ENCODE measurements at regions not wholly inside any gene's neighbourhood (a gene's known extent, or its start where the extent isn't known, plus 50 kb on each side); places are given as distances from the start of the nearest gene placed in this dataset.
"Not testable (repeated sequence)": the region's sequence is repeated elsewhere in the genome, so short reads cannot be mapped to it uniquely, and the experiment has no call there.

DNA sequence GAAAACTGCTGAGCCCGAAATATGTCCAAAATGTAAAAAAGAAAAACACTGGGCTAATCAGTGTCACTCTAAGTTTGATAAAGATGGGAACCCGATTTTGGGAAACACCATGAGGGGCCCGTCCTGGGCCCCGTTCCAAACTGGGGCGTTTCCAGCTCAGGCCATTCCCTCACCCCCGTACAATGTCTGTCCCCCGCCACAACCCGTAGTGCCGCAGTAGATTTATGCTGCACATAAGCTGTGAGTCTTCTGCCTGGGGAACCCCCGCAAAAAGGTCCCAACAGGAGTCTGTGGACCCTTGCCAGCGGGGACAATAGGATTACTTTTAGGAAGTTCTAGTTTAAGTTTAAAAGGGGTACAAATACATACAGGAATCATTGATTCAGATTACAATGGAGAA is 275.5 kb downstream of the C7orf25 start:
- H3K9me3 ChIP-seq (ENCODE audit: control insufficient read depth in 5 of 5, low read length in 5 of 5); H3K27ac ChIP-seq (ENCODE audit: low read depth, low read length); H3K27me3 ChIP-seq (ENCODE audit: control insufficient read depth in 5 of 5, insufficient read depth in 4 of 5, low read length in 5 of 5); H3K4me3 ChIP-seq (ENCODE audit: low read depth in 1 of 5, low read length in 5 of 5); H3K36me3 ChIP-seq (ENCODE audit: control insufficient read depth in 5 of 5, insufficient read depth in 5 of 5, low read length in 5 of 5); H3K9ac ChIP-seq (ENCODE audit: low read length in 5 of 5); H3K4me1 ChIP-seq (ENCODE audit: control insufficient read depth in 5 of 5, insufficient read depth in 5 of 5, low read length in 5 of 5): not testable (repeated sequence)

DNA sequence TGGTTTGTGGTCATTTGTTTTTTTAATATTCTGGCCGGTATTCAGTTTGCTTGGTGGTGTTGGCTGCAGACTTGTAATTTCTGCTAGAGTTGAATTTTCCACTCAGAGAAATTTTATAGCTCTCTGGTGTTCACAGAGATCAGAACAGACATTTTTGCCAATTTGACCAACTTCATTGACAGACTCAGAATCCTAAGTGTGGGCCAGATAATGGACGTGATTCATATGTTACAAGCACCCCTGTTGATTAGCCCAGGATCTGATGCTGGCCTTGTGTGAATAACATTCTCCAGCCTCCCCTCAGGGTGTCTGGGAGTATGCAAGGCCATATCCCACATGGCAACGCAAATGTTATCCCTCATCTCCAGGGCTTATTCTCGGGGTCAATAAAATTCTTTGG is 283.8 kb downstream of the C7orf25 start:
- no peaks in the 10 kb centered on the region for H3K4me1 ChIP-seq (ENCODE audit: control insufficient read depth in 5 of 5, insufficient read depth in 5 of 5, low read length in 5 of 5)
- no peaks in the 10 kb centered on the region for H3K27me3 ChIP-seq (ENCODE audit: control insufficient read depth in 5 of 5, insufficient read depth in 4 of 5, low read length in 5 of 5)
- H3K4me3 ChIP-seq (ENCODE audit: low read depth in 1 of 5, low read length in 5 of 5) = no peak overlapping the region
- H3K36me3 ChIP-seq (ENCODE audit: control insufficient read depth in 5 of 5, insufficient read depth in 5 of 5, low read length in 5 of 5) = no peaks in the 10 kb centered on the region
- H3K9ac ChIP-seq (ENCODE audit: low read length in 5 of 5) = no peak overlapping the region
- H3K27ac ChIP-seq (ENCODE audit: low read depth, low read length) = no peak overlapping the region
- no peaks in the 10 kb centered on the region for H3K9me3 ChIP-seq (ENCODE audit: control insufficient read depth in 5 of 5, low read length in 5 of 5)

DNA sequence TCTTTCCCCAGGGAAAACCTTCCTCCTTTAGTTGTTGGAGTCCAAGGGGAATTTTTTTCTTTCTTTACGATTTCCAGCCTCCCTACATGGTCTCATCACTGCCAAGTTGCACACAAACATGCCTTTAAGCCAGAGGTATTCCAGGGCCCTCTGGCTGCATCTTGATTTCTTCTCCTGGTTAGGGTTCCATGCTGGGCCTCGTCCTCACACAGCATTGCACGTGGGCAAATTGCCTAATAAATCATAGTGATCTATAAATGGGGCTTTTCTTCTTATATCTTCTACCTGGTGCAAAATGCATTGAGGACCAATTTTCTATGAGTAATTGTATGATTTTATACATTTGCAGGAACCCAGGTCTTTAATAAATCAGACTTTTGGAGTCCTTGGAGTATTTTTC is 284.2 kb downstream of the C7orf25 start:
- no peaks in the 10 kb centered on the region for H3K27me3 ChIP-seq (ENCODE audit: control insufficient read depth in 5 of 5, insufficient read depth in 4 of 5, low read length in 5 of 5)
- no peaks in the 10 kb centered on the region for H3K4me1 ChIP-seq (ENCODE audit: control insufficient read depth in 5 of 5, insufficient read depth in 5 of 5, low read length in 5 of 5)
- H3K36me3 ChIP-seq (ENCODE audit: control insufficient read depth in 5 of 5, insufficient read depth in 5 of 5, low read length in 5 of 5) = no peaks in the 10 kb centered on the region
- H3K9ac ChIP-seq (ENCODE audit: low read length in 5 of 5) = no peak overlapping the region
- H3K27ac ChIP-seq (ENCODE audit: low read depth, low read length) = no peak overlapping the region
- no peak overlapping the region for H3K4me3 ChIP-seq (ENCODE audit: low read depth in 1 of 5, low read length in 5 of 5)
- H3K9me3 ChIP-seq (ENCODE audit: control insufficient read depth in 5 of 5, low read length in 5 of 5) = no peaks in the 10 kb centered on the region

DNA sequence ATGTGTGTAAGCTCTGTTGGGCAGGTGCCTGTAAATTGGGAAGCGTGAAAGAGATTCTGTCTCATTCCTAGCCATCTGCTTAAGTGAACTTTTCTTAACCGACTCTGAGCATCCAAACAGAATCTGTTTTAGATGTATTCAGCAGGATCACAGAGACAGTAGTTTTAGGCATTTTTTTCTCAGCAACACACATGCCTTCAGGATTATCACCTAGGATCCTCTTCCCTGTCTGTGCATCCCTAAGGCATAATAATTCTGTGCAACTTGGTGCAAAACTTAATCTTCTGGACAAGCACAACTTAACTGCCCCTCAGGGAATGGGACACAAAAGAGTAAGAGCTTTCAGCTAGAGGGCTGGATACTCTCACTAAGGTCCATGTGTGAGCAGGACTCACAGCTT is 284.8 kb downstream of the C7orf25 start:
- no peaks in the 10 kb centered on the region for H3K27me3 ChIP-seq (ENCODE audit: control insufficient read depth in 5 of 5, insufficient read depth in 4 of 5, low read length in 5 of 5)
- H3K4me3 ChIP-seq (ENCODE audit: low read depth in 1 of 5, low read length in 5 of 5) = no peak overlapping the region
- no peaks in the 10 kb centered on the region for H3K36me3 ChIP-seq (ENCODE audit: control insufficient read depth in 5 of 5, insufficient read depth in 5 of 5, low read length in 5 of 5)
- H3K27ac ChIP-seq (ENCODE audit: low read depth, low read length) = no peak overlapping the region
- no peaks in the 10 kb centered on the region for H3K4me1 ChIP-seq (ENCODE audit: control insufficient read depth in 5 of 5, insufficient read depth in 5 of 5, low read length in 5 of 5)
- no peak overlapping the region for H3K9ac ChIP-seq (ENCODE audit: low read length in 5 of 5)
- H3K9me3 ChIP-seq (ENCODE audit: control insufficient read depth in 5 of 5, low read length in 5 of 5) = no peaks in the 10 kb centered on the region

DNA sequence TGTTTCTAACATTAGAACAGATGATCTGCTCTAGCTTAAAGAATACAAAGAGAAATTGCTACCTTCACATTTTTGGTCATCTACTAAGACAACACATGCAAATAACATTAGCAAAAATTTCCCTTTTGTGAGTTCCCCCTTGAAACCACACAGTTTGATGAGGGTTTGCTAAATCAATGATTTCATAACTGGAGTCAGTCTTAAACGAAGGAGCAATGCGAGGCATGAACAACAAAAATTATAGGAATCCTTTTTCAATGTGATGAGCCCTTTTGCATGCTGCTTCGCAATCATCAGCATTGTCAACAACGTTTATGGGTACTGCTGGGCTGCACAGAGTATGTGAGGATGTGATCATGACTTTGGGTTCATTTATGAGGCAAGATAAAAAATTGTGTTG is 286.4 kb downstream of the C7orf25 start:
- no peak overlapping the region for H3K27ac ChIP-seq (ENCODE audit: low read depth, low read length)
- H3K9ac ChIP-seq (ENCODE audit: low read length in 5 of 5) = no peak overlapping the region
- H3K4me1 ChIP-seq (ENCODE audit: control insufficient read depth in 5 of 5, insufficient read depth in 5 of 5, low read length in 5 of 5) = no peaks in the 10 kb centered on the region
- no peak overlapping the region for H3K4me3 ChIP-seq (ENCODE audit: low read depth in 1 of 5, low read length in 5 of 5)
- H3K9me3 ChIP-seq (ENCODE audit: control insufficient read depth in 5 of 5, low read length in 5 of 5) = no peaks in the 10 kb centered on the region
- H3K36me3 ChIP-seq (ENCODE audit: control insufficient read depth in 5 of 5, insufficient read depth in 5 of 5, low read length in 5 of 5) = no peaks in the 10 kb centered on the region
- H3K27me3 ChIP-seq (ENCODE audit: control insufficient read depth in 5 of 5, insufficient read depth in 4 of 5, low read length in 5 of 5) = no peaks in the 10 kb centered on the region

DNA sequence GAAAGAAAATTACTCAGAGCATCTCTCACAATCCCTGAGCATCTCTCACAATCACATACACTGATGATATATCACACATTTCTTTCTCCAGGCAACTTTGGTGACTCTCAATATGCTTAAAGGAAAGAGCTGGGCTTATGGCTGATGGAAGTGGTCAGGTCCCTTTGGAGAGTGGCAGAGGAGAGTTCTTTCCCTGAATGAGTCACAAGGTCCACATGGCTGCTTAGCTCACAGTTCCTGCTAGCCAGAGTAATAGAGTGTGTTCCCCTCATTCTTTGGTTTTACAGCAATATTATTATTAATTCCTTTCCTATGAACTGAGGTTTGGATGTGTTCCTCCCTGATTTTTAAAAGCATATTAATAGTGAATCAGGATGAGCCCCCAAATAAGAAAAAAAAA is 287.4 kb downstream of the C7orf25 start:
- Histone ChIP-seq H3K9me3 (ENCODE audit: control insufficient read depth in 5 of 5, low read length in 5 of 5) (no peaks in the 10 kb centered on the region), H3K4me3 (ENCODE audit: low read depth in 1 of 5, low read length in 5 of 5) (no peak overlapping the region), H3K9ac (ENCODE audit: low read length in 5 of 5) (no peak overlapping the region), H3K4me1 (ENCODE audit: control insufficient read depth in 5 of 5, insufficient read depth in 5 of 5, low read length in 5 of 5) (no peaks in the 10 kb centered on the region), H3K36me3 (ENCODE audit: control insufficient read depth in 5 of 5, insufficient read depth in 5 of 5, low read length in 5 of 5) (no peaks in the 10 kb centered on the region), H3K27ac (ENCODE audit: low read depth, low read length) (no peak overlapping the region), H3K27me3 (ENCODE audit: control insufficient read depth in 5 of 5, insufficient read depth in 4 of 5, low read length in 5 of 5) (no peaks in the 10 kb centered on the region)

DNA sequence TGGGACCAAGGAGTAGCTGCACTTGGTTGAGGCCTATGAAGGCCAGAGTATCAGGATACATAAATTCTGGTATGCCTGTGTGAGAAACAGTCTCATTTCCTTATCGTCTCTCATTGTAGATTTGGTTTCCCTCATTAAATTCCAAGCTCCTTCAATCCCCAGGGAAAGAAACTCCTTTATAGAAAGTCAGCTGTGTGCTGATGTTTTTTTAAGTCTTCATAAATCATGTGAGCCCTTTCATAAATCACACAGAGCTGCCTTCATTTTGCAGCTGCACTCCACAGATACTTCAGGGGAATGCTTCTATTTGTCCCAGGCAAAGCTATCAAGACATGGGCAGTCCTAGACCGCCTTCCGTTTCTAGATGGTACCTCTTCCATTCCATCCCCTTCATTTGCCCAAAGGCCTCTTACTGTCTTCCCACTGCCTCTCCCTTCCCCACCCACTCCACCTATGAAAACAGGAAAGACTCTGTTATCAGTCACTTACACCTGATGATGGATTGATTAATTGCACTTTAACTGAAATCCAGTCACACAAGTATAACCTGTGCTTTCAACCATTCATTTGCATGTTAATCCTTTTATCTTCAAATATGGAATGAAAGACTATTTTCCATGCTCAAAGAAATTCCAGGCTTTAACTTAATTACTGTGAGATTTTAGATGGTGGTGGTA is 290.2 kb downstream of the C7orf25 start:
- Histone ChIP-seq H3K4me3 (ENCODE audit: low read depth in 1 of 5, low read length in 5 of 5) (no peak overlapping the region), H3K27ac (ENCODE audit: low read depth, low read length) (no peak overlapping the region), H3K27me3 (ENCODE audit: control insufficient read depth in 5 of 5, insufficient read depth in 4 of 5, low read length in 5 of 5) (no peaks in the 10 kb centered on the region), H3K36me3 (ENCODE audit: control insufficient read depth in 5 of 5, insufficient read depth in 5 of 5, low read length in 5 of 5) (no peaks in the 10 kb centered on the region), H3K4me1 (ENCODE audit: control insufficient read depth in 5 of 5, insufficient read depth in 5 of 5, low read length in 5 of 5) (peaks cover 0 to 3% (median 0%) of the 10 kb centered on the region in 5 donors), H3K9me3 (ENCODE audit: control insufficient read depth in 5 of 5, low read length in 5 of 5) (no peaks in the 10 kb centered on the region), H3K9ac (ENCODE audit: low read length in 5 of 5) (no peak overlapping the region)

DNA sequence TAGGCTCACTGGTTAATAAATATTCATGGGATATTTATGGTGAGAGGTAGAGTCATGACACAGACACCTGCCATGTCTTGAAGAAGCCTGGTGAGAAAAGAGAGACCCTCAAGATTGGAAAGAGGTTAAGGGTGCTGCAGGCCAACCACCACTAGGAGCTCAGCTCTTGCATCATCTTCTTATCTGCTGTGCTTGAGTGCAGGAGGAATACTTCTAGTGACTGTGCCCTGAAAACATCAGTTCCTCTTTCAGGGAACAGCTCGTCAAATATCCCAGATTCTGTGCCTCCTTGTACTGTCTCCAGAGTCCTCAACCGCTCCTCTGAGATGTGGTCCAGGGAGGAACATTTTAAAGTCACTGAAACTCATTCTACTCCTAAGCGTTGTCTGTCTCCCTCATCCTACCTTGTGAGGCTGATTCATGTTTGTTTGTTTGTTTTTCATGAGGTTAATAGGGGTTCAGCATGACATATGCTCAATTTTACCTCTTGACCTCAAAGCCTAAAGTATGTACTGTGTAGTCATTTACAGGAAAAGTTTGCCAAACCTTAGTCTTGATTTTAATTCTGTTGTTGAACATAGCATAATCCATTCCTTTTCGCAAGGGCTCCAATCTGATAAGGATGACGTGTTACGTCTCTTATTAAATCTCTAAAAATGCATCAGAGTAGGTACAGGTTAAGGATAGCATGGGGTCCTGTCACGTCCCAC is 293.1 kb downstream of the C7orf25 start:
- Histone ChIP-seq H3K4me3 (ENCODE audit: low read depth in 1 of 5, low read length in 5 of 5) (no peak overlapping the region), H3K9me3 (ENCODE audit: control insufficient read depth in 5 of 5, low read length in 5 of 5) (no peaks in the 10 kb centered on the region), H3K4me1 (ENCODE audit: control insufficient read depth in 5 of 5, insufficient read depth in 5 of 5, low read length in 5 of 5) (peaks cover 0 to 6% (median 0%) of the 10 kb centered on the region in 5 donors), H3K36me3 (ENCODE audit: control insufficient read depth in 5 of 5, insufficient read depth in 5 of 5, low read length in 5 of 5) (no peaks in the 10 kb centered on the region), H3K27me3 (ENCODE audit: control insufficient read depth in 5 of 5, insufficient read depth in 4 of 5, low read length in 5 of 5) (no peaks in the 10 kb centered on the region), H3K27ac (ENCODE audit: low read depth, low read length) (no peak overlapping the region), H3K9ac (ENCODE audit: low read length in 5 of 5) (no peak overlapping the region)

DNA sequence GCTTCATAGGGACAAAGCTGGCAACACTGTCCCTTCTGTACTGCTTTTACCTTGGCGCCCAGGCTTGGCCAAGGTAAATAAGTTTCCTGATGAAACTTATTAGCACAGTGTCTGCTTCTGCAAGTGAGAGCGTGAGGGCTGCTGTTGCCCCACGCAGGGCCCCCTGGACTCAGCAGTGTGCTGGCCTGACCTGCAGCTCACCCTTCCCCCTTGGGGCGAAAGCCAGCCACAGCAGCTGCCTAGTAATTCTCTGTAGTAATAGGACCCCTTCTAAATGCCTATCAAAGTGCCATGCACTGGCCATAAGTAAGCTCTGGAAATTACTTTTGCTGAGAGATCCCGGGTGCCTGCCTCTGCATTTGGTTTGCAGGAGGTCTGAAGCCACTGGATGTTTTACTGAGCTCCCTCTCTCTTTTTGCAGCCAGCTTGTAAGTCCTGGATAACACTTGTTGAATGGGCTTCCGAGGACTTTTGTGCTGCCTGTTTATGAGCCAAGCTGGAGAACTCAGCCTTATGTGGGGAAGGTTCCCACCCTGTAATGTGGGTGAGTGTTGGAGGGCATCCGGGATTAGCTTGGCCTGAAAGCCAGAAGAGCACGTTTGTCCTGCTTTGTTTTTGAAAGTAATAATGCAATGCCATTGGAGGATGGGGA is 293.9 kb downstream of the C7orf25 start:
- no peak overlapping the region for H3K9ac ChIP-seq (ENCODE audit: low read length in 5 of 5)
- H3K27ac ChIP-seq (ENCODE audit: low read depth, low read length) = no peak overlapping the region
- H3K36me3 ChIP-seq (ENCODE audit: control insufficient read depth in 5 of 5, insufficient read depth in 5 of 5, low read length in 5 of 5) = no peaks in the 10 kb centered on the region
- H3K4me1 ChIP-seq (ENCODE audit: control insufficient read depth in 5 of 5, insufficient read depth in 5 of 5, low read length in 5 of 5) = peaks cover 0 to 6% (median 0%) of the 10 kb centered on the region in 5 donors
- H3K9me3 ChIP-seq (ENCODE audit: control insufficient read depth in 5 of 5, low read length in 5 of 5) = no peaks in the 10 kb centered on the region
- no peak overlapping the region for H3K4me3 ChIP-seq (ENCODE audit: low read depth in 1 of 5, low read length in 5 of 5)
- H3K27me3 ChIP-seq (ENCODE audit: control insufficient read depth in 5 of 5, insufficient read depth in 4 of 5, low read length in 5 of 5) = no peaks in the 10 kb centered on the region

DNA sequence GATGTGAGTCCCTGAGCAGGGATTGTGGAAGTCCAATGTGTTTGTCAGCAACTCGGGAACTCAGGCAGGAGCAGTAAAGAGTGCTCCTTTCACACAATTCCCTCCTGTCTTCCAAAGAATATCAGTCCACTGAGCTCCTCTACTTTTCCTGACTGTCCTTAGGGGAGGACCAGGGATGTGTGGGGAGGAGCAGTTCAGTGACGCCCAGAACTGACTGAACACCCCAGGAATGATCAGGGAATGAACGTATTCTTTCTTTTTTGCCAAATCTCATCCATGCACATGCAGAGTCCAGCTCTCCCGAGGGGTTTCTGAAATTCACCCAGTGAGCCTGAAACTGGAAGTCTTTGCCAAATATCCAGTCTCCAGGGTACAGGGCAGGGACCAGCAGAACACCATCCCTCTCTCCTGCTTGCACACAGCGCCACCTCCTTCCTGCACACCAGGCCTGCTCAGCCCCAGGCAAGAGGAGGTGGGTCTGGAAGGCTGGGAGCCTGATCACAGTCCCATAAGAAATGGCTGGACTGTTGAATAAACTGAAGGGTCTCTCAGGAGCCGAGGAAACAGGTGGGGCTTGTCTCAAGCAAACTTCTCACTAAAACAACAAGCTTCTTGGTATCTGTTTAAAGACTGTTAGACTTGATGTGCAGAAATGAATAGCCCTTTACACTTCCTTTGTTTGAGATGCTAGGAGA is 294.7 kb downstream of the C7orf25 start:
- Histone ChIP-seq H3K4me3 (ENCODE audit: low read depth in 1 of 5, low read length in 5 of 5) (no peak overlapping the region), H3K27me3 (ENCODE audit: control insufficient read depth in 5 of 5, insufficient read depth in 4 of 5, low read length in 5 of 5) (no peaks in the 10 kb centered on the region), H3K9me3 (ENCODE audit: control insufficient read depth in 5 of 5, low read length in 5 of 5) (no peaks in the 10 kb centered on the region), H3K4me1 (ENCODE audit: control insufficient read depth in 5 of 5, insufficient read depth in 5 of 5, low read length in 5 of 5) (peaks cover 0 to 6% (median 0%) of the 10 kb centered on the region in 5 donors), H3K27ac (ENCODE audit: low read depth, low read length) (no peak overlapping the region), H3K36me3 (ENCODE audit: control insufficient read depth in 5 of 5, insufficient read depth in 5 of 5, low read length in 5 of 5) (no peaks in the 10 kb centered on the region), H3K9ac (ENCODE audit: low read length in 5 of 5) (no peak overlapping the region)
